ENCODE measurements at regions not wholly inside any gene's neighbourhood (a gene's known extent, or its start where the extent isn't known, plus 50 kb on each side); places are given as distances from the start of the nearest gene placed in this dataset.

GRCh38 chr2:120904379-120904778 is 168.7 kb downstream of the GLI2 start:
- no peak for DNase-seq

GRCh38 chr2:120904830-120905234 is 169.2 kb downstream of the GLI2 start:
- no peak for DNase-seq

- no peak for DNase-seq
These were observed 169.6 kb downstream of the GLI2 start for GRCh38 chr2:120905298-120905697.

GRCh38 chr2:120905824-120906571 is 170.3 kb downstream of the GLI2 start:
- no peak for DNase-seq

GRCh38 chr2:120906914-120907313 is 171.2 kb downstream of the GLI2 start:
- DNase-seq, result no peak

- no peak for DNase-seq
These were observed 172.2 kb downstream of the GLI2 start for GRCh38 chr2:120907822-120908221.

GRCh38 chr2:120908314-120908975 is 172.8 kb downstream of the GLI2 start:
- no peak for DNase-seq

- no peak for DNase-seq
These were observed 173.4 kb downstream of the GLI2 start for GRCh38 chr2:120909102-120909501.

- no peak for DNase-seq
These were observed 174.5 kb downstream of the GLI2 start for GRCh38 chr2:120910164-120910563.

GRCh38 chr2:120910956-120911951 is 175.6 kb downstream of the GLI2 start:
- no peak for DNase-seq

- DNase-seq, result no peak
These were observed 176.7 kb downstream of the GLI2 start for GRCh38 chr2:120912101-120912985.

GRCh38 chr2:120913972-120914838 is 178.5 kb downstream of the GLI2 start:
- DNase-seq, result no peak

GRCh38 chr2:120914839-120915521 is 179.3 kb downstream of the GLI2 start:
- DNase-seq, result no peak

- no peak for DNase-seq
These were observed 180.0 kb downstream of the GLI2 start for GRCh38 chr2:120915670-120916069.

- DNase-seq, result no peak
These were observed 180.8 kb downstream of the GLI2 start for GRCh38 chr2:120916446-120916845.

GRCh38 chr2:120917886-120918285 is 182.2 kb downstream of the GLI2 start:
- DNase-seq, result no peak

GRCh38 chr2:120919216-120919615 is 183.5 kb downstream of the GLI2 start:
- DNase-seq, result no peak

GRCh38 chr2:120919771-120920453 is 184.2 kb downstream of the GLI2 start:
- DNase-seq, result no peak

- DNase-seq, result no peak
These were observed 184.9 kb downstream of the GLI2 start for GRCh38 chr2:120920454-120921148.

Data from effector CD4-positive, alpha-beta T cell (primary cell).